Anterior cingulate cortex (tissue), 58 donors: ENCODE measurements at regions not wholly inside any gene's neighbourhood (a gene's known extent, or its start where the extent isn't known, plus 50 kb on each side); places are given as distances from the start of the nearest gene placed in this dataset.
A peak's percentile ranks its signal among the peaks of the same experiment; 100 is the strongest.
"Not testable (repeated sequence)": the region's sequence is repeated elsewhere in the genome, so short reads cannot be mapped to it uniquely, and the experiment has no call there.

Source experiments
- DNase-seq, 58 donors: peaks; one replicate each; lab custom pipeline; 2025; lab: John Stamatoyannopoulos, UW

DNA sequence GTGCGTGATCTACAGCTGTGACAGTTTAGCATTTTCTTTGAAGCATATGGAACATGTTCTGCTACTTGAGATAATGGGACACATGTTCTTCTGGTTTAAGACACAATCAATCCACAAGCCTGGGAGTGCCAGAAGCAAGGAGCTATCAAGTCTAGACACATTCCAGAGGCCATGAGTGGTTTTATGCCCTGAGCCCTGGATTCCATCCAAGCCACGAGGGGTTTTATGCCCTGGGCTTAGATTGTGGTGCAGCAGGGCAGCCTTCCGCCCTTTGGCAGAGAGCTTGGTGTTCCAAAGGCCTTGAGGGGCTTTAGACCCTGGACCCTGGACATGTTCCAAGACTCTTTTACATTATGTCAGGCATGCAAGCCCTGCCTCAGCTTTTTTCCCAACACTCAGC, 1289.6 kb upstream of the SLC39A10 start:
- DNase-seq, result not testable (repeated sequence)

GRCh38 chr2:194363878-194364277, 1293.1 kb upstream of the SLC39A10 start:
- DNase-seq, result no peak

DNA sequence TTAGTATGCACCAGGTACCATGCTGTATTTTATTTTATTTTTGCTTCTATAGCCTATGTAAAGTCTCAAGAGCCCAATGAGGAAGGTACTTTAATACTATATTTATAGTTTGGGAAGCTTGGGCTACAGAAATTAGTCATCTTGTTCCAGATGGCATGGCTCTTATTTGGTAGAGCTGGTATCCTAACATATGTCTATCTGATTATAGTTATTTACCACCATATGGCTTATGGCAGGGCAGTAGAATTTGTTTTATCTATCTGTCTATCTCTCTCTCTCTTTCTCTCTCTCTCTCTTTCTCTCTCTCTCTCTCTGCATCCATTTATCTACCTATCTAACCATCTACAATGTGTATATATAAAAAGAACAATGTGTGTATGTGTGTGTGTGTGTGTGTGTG, 1293.7 kb upstream of the SLC39A10 start:
- DNase-seq, result peak in 2 of 58 donors; percentile 0 to 7

- DNase-seq, result no peak
Measured at GRCh38 chr2:194352505-194352904, 1304.5 kb upstream of the SLC39A10 start.

DNA sequence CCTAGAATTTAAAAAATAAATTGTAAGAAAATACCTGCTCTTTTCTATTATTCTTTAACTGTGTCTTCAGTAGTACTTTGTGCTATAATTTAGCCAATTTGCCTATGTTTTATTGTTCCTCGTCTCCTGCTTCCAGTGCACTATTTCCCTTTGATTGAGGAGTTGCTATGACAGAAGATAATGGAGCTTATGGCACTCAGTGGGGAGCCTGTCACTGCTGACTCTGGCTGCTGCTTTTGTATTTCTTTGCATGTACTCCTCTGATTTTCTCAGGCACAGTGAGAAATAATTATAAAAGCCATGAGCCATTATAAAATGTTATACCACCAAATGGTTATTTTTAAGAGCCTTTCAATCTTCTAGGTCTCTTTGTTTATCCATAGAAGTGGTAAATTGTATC, 1310.8 kb upstream of the SLC39A10 start:
- no peak for DNase-seq

- DNase-seq, result no peak
Measured at GRCh38 chr2:194345347-194345746, 1311.7 kb upstream of the SLC39A10 start.

DNA sequence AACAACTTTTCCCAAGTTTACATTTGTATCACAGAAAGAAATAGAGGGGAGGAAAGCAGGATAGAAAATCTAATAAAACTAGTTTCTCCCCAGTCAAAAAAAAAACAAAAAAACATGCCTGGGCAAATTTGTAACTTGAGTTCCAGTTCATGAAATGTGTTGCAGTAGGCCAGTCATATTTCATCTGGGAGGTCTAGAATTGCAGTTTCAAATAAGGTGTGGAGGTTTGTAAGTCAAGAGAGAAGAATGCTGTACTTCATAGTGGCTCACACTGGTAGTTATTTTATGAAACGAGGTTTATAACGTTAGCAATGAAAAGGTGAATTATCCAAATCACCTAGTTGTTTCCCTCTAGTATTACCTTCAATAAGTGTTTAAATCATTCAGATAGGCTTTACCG, 1313.9 kb upstream of the SLC39A10 start:
- DNase-seq, result no peak

DNA sequence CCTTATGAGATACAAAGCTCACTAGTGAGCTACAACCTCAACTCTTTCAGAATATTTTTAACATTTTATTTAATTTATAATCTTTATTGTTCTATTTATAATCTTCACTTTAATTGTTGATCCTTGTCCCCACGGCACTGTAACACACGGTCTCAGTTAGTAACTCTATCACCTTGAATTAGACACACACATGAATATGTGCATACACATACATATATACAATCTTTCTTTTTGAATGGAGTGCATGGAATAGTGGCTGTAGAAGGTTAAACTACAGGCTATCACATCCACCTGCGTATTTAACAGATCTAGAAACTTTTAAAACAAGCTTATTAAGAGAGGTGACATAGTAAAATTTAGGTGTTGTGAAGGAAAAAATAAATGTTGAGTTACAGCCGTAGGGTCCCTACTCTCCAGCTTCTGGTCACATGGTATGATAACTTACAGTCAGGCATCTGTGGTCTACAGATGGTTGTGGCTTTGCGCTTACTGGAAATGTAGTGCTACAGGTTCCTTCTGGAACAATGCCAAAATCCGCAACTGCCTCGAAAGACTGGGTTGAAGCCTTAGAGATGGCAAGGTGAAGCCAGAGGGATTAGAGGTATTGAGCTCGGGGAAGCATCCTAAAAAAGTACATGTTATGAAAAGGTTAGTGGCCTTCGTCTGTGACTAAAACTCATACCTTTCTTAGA, 1324.1 kb upstream of the SLC39A10 start:
- DNase-seq, result no peak

DNA sequence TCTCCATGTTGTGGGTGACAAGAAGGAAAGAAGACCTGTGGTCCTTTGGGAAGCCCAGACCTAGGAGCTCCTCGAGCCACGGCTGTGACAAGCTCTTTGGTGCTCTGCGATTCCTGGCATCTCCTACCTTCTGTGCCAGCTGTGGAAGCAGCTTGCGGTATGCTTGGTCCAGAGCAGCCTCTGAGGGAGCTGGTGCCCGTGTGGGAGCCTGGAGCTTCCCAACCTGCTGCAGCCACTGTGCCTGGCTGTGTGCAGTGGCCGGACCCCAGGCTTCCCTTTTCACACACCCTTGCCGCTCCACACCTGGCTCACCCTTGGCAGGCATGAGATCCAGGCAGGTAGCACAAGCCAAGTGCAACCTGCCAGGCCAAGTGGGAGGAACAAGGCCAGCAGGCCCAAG, 1328.6 kb upstream of the SLC39A10 start:
- DNase-seq, result no peak

GRCh38 chr2:194327196-194327888, 1329.7 kb upstream of the SLC39A10 start:
- no peak for DNase-seq

DNA sequence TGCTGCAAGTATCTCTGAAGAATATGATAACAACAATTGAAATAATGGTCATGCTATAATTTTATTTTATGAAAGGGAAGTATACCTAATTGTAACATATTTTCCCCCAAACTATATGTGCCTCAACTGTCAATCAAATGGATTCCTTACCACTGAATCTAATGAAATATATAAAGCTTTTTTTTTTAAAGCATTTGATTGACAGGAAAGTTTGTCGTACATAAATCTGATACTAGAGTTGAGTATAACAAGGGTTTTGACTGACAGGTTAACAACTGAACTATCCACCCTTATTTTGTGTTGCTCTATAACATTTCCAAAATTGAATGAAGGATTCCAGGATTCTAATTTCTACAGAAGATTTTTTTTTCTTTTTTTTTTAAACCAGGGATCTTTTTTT, 1333.3 kb upstream of the SLC39A10 start:
- no peak for DNase-seq

- no peak for DNase-seq
Measured at GRCh38 chr2:194320520-194320919, 1336.5 kb upstream of the SLC39A10 start.

DNA sequence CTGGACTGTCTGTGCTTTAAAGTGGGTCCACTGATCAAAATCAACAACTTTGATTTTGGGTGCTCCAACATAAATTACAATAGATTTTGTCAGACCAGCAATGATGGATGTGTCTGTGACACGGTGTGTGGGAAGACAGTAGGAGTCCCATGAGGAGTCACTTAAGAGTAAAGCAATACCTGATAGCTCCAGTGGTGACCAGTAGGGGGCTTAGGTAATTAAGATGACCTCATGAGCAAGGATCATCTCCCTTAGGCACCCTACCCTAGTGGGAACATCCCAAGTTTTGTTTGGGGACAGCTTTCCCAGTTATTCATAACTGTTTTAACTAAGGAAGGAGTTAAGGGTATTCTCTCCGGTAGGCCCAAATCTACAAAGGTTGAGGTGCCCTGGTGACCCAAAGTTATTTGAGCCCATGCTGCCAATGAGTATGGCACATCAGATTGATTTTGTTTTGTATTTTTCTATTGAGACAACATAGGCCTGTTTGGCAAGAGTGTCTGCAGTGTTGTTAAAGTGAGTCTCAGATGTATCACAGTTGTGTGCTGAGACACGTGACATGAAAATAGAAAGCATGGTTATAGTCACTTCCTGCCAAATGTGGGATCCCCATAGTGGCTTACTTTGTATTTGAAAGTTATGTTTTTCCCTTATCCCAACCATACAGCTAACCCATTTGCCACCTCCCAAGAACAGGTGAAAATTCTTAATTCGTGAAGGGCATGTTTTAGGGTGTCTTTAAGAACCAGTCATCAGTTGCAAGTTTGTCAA, 1337.6 kb upstream of the SLC39A10 start:
- no peak for DNase-seq

GRCh38 chr2:194314042-194314441, 1343.0 kb upstream of the SLC39A10 start:
- no peak for DNase-seq

DNA sequence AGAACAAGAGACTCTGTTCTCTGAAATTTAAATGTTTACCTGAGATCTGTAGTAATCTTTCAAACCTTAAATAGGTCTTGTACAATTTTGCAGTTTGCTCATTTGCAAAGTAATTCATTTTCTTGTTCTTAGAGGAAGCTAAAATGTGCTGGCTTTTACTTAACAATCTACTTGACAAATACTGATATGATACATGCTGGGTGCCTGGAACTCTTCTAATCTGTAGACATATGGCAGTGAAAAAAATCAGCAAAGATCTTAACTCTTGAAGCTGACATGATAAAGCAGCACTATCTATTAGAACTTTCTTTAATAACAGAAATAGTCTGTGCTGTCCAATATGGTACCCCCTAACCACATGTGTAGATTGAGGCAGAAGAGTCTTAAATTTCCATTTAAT, 1352.8 kb upstream of the SLC39A10 start:
- DNase-seq, result no peak

GRCh38 chr2:194301946-194302345, 1355.1 kb upstream of the SLC39A10 start:
- DNase-seq, result no peak

GRCh38 chr2:194294156-194294555, 1362.9 kb upstream of the SLC39A10 start:
- no peak for DNase-seq

- DNase-seq, result no peak
Measured at GRCh38 chr2:194291104-194291503, 1365.9 kb upstream of the SLC39A10 start.

DNA sequence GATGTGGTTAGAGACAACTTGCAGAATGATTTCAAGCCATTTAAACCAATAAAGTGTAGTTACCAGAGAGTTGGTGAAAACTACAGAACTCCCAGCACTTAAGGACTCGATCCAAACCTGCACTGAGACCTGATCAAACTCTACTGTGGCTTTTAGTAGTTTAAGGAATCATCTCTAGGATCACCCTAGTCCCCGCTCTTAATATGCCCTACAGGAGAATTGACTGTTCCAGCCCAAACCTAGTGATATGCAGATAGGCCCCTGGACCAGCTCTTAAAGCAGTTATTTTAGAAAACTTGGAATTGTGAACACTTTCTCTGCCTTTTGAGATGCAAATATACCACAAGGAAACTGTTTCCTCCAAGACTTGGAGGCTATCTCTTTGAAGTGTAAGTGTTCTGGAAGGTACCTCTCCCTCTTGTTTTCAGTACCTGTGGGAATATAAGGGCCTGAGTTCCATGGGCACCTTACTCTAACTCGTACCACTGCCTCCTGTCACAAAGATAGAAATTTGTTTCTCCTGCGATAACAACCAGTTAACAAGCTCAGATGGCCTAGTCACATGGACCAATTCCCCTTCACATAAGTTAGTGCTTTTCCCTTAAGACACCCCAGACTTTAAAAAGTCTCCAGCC, 1367.2 kb upstream of the SLC39A10 start:
- DNase-seq, result no peak

- DNase-seq, result not testable (repeated sequence)
Measured at GRCh38 chr2:194276667-194277066, 1380.4 kb upstream of the SLC39A10 start.
